ENCODE measurements at regions not wholly inside any gene's neighbourhood (a gene's known extent, or its start where the extent isn't known, plus 50 kb on each side); places are given as distances from the start of the nearest gene placed in this dataset.

DNA sequence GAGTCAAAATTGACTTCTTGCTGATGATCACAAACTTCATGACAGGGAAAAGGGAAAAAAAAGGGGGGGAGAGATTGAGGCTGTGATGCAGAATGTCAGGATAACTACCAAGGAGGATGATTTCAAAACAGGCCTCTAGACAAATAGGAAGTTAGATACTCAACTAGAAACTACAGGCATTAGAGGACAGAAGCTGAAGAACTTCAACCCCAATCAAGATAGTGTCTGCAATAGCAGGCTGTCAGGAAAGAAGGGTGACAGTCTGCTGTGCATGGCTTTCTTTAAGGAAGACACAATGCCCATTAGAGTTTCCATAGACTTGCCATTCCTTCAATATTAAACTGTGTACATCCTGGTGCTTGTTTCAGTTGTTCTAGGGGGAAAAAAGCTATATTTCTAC, 257.2 kb downstream of the TTLL7 start:
- TF ChIP-seq, protein P1, sequence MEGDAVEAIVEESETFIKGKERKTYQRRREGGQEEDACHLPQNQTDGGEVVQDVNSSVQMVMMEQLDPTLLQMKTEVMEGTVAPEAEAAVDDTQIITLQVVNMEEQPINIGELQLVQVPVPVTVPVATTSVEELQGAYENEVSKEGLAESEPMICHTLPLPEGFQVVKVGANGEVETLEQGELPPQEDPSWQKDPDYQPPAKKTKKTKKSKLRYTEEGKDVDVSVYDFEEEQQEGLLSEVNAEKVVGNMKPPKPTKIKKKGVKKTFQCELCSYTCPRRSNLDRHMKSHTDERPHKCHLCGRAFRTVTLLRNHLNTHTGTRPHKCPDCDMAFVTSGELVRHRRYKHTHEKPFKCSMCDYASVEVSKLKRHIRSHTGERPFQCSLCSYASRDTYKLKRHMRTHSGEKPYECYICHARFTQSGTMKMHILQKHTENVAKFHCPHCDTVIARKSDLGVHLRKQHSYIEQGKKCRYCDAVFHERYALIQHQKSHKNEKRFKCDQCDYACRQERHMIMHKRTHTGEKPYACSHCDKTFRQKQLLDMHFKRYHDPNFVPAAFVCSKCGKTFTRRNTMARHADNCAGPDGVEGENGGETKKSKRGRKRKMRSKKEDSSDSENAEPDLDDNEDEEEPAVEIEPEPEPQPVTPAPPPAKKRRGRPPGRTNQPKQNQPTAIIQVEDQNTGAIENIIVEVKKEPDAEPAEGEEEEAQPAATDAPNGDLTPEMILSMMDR (IDR thresholded peaks at IDR 0.05): no peak
- TF ChIP-seq POLR2AphosphoS5 (IDR thresholded peaks at IDR 0.05) (no peak), POLR2A (IDR thresholded peaks at IDR 0.05) (no peak)
